Fibroblast of the conjunctiva (primary cell): ENCODE measurements at regions not wholly inside any gene's neighbourhood (a gene's known extent, or its start where the extent isn't known, plus 50 kb on each side); places are given as distances from the start of the nearest gene placed in this dataset.
A peak's percentile ranks its signal among the peaks of the same experiment; 100 is the strongest.

Experiments used
- DNase-seq: peaks from one replicate; pipeline ENCODE4 v3.0.0-alpha.2; 2010; ENCODE audit warnings: low read depth

DNA sequence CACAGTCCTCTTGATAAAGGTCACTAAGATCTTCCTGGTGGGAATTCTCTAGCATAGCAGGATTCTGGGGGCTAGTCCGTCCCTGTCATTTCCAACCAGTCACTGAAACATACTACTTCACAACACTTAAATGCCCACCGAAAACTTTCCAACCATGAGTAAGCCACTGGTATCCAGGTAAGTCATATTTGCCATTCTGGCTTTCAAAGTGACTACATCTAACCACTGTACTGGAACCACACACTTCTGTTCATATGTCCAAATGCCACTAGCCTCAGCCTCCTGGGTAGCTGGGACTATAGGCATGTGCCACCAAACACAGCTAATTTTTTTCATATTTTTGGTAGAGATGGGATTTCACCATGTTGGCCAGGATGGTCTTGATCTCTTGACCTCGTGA, 64.3 kb upstream of the VANGL1 start:
- no peak for DNase-seq

DNA sequence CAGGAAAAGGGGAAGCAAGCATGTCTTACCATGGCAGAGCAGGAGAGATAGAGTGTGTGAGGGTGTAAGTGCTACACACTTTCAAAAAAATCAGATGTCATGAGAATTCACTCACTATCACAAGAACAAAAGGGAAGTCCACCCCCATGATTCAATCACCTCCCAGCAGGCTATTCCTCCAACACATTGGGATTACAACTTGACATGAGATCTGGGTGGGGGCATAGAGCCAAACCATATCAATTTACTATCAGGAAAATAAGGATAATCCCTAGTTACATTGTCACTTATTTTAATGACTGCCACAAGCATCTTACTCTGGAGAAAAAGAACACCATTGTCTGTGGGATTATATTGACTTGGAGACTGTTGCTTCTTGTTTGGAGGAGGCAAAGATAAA, 66.1 kb upstream of the VANGL1 start:
- DNase-seq: no peak

DNA sequence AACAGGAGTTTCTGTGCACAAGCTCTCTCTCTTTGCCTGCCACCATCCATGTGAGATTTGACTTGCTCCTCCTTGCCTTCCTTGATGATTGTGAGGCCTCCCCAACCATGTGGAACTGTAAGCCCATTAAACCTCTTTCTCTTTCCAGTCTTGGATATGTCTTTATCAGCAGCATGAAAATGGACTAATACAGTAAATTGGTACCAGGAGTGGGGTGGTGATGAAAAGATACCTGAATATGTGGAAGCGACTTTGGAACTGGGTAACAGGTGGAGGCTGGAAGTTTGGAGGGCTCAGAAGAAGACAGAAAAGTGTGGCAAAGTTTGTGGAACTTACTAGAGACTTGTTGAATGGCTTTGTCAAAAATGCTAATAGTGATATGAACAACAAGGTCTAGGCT, 69.1 kb upstream of the VANGL1 start:
- DNase-seq: no peak

DNA sequence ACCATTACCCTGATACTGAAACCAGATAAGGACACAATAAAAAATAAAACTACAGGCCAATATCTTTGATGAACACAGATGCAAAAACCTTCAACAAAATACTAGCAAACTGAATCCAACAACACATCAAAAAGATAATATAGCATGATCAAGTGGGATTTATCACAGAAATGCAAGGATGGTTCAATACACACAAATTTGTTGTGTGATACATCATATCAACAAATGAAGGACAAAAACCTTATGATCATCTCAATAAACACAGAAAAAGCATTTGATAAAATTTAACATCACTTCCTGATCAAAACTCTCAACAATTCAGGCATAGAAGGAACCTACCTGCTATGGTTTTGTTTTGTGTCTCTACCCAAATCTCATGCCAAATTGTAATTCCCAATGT, 74.3 kb upstream of the VANGL1 start:
- DNase-seq: no peak

DNA sequence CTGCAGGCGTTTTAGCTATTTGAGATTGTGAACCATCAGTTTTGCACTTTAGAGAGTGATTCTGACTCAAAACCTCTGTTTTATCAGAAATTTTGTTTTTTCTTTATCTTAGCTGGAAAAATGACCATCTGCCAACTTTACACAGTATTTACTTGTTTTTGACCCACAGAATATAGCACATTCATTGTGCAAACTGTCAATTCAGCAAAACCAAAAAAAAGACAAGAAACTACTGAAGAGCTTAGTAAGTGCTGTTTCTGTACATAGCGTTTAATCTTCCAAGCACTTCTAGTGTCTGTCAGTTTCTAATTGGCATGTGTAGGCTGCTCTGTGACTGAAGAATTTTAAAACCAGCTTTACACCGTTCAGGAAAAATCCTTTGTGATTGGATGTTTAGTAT, 76.0 kb upstream of the VANGL1 start:
- no peak for DNase-seq

DNA sequence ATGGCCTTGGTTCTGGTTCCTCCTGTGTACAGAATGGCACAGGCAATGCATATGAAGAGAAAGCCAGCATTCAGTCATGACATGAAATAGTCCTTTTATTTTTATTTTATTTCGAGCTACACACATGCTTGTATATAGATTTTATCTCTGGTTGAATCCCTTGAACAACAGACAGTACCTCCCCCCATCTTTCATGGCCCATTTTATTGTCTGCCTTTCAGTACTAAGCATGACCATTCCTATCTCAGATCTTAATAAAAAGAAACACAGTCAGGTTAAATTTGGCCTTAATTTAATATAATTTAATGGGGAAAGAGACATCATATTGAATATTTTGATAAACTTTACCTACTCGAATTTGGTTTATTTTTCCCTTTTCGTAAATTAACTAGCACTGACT, 76.4 kb upstream of the VANGL1 start:
- DNase-seq: no peak

DNA sequence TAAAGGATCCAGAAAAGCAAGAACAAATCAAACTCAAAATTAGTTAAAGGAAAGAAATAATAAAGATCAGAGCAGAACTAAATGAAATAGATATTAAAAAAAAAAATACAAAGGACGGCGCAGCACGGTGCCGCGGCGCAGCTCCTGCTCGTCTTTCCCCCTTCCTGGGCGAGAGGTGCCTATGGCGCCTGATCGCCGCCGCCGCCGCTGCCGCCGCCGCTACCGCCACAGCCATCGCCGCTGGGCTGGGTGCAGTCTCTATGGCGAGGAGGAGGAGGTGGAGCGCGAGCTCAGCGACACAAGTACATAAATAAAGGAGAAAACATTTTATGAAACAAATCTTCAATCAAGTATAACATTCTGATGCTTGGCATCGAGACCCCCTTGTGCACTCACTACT, 77.6 kb upstream of the VANGL1 start:
- DNase-seq: no peak

DNA sequence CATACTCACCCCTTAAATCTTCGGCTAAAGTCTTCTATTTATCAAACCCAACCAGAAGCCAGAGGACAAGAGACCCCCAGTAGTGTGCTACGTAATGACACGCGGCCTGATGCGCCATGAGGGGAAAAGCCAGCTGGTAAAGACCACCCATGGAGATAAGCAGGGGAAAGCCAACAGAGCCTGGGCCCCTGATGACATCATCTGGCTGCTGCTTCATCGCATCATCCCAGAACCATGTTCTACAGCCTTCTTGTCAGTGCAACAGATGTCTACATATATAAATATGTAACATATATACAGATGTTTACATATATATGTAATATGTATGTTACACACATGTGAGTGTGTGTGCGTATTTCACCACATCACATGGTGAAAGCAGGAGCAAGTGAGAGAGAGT, 81.7 kb upstream of the VANGL1 start:
- no peak for DNase-seq

DNA sequence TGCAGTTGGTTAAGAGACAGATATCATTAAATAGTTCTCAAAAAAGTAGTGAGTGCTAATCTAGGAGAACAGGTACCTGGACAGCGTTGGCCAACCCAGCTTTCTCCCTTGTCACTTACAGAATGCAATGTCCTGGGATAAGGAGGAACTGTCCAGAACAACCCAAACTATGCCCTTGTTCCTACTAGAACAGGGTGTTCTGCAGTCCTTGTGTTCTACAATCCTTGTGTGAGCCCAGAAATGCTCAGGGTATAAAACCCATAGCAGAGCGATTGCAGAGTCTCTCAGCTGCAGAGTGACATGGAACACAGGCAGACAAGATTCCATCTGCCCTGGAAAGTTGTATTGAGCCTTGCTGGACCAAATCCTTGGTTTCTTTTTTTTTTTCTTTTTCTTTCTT, 83.5 kb upstream of the VANGL1 start:
- DNase-seq: no peak

DNA sequence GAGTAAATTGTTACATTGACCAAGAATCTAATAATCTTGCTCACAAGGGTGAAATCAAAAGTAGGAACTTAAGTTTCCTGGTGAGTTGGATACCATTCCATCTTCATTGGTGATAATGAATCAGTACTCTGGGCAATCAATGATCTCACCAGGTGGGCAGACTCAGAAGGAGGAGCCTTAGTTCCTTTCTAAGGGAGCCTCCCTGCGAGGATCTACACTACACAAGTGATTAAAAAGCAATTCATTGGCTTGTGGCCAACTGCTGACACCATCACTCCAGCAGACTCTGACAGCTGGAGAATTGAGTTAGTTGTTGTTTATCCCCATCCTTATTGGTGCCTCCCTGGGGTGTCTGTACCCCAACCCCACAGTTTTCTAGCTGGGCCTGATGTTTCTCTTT, 84.1 kb upstream of the VANGL1 start:
- DNase-seq: no peak

DNA sequence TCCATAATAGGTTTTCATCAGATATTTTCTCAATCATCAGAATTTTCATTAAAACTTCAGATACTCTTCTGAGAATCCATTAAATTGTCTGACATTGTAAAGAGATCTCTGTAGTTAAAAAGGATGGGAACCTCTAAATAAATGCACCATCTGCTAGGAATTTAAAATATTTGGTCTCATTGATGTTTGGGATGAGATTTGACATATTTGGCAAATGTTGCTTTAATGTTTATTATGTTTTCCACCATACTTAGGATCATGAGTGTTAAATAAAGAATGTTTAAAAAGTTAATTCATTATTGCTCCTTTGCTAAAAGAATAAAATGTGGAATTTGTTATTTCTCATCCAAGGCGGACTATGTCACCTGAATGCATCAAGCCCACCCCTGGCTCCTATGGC, 85.5 kb upstream of the VANGL1 start:
- no peak for DNase-seq

DNA sequence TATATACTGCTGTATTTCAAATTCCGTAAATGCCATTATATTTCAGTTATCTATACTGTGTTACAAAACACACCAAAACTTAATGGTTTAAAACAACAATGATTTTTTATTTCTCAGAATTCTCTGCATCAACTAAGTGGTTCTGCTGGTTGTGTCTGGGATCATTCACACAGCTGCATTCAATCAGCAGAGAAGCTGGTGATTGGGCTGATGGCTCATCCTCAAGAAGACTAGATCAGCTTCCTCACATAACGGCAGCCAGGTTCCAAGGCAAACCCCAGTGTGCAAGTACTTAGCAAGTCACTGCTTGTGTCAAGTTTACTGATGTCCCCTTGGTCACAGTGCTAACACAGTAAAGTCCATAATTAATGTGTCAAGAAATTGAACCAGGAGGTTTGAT, 86.3 kb upstream of the VANGL1 start:
- peak; percentile 13 for DNase-seq

DNA sequence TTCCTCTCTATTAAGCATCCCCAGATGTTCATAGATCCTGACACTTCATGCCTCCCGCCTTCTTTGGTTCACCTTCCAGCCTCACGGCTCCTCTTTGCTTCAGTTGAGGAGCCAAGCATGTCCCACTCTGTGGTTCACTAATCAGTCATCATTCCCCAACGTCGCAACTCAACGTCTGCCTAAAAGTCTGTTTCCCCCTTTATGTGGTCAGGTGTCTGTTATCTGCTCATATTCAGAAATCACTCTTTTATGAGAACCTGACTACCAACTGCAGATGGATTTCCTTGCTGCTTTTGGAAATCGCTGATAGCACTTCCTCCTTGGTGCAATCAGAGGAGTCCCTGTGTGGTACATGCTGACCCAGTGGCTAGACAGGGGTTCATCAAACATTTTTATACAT, 94.1 kb upstream of the VANGL1 start:
- DNase-seq: no peak

DNA sequence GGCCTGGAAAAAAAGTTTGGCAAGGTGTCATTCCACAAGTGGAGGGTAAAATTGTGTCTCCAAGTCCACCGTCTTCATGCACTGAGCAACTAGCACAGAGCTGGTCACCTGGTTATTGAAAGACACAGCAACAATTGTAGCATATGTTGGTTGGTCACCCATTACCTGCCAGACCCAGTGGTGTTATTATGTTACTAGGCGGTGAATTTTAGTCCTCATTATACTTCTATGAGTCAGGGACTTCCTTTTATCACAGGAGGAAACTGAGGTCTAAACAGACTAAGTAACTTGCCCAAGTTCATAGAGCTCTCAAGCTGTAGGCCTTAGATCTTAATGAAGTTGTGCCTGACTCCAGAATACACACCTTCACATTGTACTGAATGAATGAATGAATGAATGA, 94.9 kb upstream of the VANGL1 start:
- no peak for DNase-seq

DNA sequence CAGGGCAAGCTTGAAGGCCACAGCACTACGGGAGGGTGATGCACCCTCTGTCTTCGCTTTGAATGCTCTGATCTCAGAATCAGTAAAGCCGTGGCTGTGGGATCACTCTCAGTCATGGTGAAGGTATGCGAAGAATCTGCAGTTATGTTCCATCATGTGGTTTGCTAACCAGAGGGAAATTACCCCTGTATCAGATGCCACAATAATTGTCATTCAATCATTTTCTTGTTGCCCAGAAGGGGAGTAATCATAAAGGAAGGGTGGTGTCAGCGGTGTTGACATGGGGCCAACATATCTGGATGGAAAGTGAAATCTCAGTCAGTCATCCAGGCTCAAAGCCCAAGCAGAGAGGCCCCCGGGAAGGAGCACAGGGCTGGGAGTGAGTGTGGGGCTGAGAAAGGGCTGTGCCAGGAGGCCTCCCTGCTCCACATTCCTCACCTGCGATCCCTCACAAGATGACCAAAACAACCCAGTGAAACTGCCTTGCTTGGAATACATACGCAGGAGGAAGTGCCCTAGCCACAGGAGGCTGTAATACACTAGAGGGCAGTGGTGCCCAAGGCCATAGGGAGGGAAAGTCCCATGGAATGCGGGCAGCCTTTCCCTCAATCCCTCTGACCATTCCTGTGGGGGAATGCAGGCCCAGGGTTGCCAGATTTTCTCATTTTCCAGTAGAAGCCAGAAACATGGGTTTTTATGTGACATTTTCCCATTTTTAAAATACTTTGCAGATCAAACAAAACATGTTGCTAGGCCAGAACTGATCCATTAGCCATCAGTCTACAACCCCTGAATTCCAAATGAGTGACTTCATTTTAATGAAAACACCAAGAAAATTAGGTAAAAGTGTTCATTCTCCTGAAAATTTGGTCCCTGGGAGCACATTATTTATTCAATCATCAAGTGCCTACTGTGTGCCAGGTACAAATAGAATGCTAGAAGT, 95.7 kb upstream of the VANGL1 start:
- DNase-seq: peak; percentile 78

DNA sequence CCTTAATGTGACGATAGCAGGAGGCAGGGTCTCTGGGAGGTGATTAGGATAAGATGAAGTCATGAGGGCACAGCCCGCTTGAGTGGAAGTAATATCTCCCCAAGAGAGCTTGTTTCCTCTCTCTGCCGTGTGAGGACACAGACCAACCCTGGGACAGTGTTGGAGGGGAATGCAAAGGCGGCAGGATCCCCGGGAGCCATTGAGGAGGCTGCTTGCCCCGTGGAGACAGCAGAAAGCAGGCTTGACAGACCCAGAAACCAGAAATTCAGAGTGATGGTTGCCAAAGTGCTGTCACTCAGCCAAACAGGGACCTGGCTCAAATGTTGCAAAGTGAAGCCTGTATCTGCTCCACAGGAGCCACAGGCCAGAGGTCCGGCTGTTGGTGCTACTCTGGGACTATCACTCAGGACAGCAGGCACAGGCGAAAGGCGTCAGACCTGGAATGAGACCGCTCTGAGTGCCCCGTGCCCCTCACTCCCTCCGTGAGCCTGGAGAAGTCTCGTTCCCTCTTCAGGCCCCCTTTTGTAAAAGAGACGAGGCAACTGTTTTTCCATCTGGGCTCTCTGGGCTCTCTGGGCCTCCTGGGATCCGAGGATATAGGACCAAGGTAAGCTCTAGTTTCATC, 96.6 kb upstream of the VANGL1 start:
- no peak for DNase-seq

DNA sequence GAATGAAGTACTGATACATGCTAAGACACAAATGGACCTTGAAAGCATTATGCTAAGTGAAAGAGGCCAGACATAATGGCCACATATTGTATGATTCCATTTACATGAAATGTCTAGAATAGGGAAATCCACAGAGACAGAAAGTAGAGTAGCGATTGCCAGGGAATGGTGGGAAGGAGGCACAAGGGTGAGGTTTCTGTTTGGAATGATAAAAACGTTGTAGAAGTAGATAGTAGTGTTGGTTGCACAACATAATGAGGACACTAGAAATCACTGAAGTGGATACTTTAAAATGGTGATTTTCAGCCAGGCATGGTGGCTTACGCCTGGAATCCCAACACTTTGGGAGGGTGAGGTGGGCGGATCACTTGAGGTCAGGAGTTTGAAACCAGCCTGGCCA, 97.6 kb upstream of the VANGL1 start:
- DNase-seq: no peak

DNA sequence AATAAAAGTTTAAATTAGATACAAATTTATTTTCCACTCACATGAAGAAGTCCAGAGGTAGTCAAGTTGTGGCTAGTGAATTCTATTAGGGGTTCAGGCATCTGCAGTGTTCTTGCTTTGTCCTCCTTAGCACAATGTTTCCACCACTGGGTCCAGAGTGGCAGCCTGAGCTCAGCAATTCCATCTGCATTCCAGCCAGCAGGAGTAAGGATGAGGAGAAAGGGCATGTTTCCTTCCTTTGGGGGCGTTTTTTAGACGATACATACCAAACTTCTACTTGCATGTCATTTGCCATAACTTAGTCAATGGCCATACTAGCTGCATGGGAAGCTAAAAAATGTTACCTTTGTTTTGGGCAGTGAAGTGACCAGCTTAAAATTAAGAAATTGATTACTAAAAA, 98.5 kb upstream of the VANGL1 start:
- no peak for DNase-seq

DNA sequence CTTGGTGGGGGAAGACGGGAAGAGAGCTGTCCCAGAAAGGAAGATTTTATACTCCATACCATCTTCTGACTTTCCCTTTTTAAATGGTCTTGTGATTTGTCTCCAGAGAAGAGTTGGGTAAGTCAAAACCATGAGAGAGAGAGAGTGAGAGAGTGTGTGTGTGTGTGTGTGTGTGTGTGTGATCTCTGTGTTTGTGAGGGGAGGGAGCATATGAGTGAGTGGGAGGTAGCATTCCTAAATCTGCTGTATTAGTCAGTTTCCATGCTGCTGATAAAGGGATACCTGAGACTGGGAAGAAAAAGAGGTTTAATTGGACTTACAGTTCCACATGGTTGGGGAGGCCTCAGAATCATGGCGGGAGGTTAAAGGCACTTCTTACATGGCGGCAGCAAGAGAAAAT, 102.0 kb upstream of the VANGL1 start:
- DNase-seq: no peak

DNA sequence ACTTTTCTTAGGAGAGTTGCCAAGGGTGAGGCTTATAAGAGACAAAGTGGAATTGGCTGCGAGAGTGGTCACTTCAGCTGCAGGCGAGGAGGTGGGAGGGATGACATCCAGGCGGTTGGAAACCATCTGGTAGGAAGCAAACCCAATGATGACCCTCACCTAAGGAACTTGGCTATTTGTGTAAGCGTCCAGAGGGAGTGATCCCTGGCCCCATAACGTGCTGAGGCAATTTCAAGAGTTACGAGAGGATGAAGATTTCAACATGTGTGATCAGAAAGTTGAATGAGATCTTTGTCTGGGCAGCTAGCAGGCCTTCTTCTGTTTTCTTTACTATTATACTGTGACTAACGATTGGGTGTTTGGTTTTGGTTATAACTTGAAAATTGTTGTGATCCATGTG, 102.7 kb upstream of the VANGL1 start:
- DNase-seq: peak; percentile 42

DNA sequence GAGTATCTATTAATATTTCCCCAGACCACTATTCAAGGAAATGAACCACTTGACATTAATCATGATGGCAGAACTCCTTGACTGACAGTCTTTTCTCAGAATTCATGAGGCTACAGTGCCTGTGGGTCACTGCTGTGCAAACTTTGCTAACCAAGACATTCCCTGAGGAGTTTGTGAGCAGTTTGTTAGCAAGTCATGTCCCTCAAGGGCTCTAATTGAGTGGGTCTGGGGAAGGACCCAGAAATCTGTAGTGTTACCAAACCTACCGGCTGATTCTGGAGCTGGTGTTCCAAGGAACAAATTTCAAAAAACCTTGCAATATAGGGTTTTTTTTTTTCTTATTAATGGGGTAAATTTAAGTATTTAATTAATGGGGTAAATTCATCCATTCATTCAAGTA, 103.2 kb upstream of the VANGL1 start:
- DNase-seq: no peak

DNA sequence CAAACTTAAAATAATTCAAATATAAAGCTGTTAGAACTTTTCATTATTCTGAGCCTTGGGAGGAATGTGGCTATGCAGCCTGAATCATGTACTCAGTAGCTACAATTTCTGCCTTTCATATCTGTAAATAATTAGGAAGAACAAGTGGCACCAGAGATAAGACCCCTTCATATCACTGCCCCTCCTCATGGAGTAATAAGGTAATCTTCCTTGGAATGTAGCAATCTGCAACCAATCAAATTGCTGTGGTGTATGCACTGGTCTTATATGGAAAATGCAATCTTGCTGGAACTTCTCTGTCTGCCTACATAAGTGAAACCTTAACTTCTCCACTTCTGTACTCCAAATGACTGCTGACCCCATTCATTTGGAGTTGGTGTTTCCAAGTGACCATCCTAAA, 104.4 kb upstream of the VANGL1 start:
- DNase-seq: no peak

DNA sequence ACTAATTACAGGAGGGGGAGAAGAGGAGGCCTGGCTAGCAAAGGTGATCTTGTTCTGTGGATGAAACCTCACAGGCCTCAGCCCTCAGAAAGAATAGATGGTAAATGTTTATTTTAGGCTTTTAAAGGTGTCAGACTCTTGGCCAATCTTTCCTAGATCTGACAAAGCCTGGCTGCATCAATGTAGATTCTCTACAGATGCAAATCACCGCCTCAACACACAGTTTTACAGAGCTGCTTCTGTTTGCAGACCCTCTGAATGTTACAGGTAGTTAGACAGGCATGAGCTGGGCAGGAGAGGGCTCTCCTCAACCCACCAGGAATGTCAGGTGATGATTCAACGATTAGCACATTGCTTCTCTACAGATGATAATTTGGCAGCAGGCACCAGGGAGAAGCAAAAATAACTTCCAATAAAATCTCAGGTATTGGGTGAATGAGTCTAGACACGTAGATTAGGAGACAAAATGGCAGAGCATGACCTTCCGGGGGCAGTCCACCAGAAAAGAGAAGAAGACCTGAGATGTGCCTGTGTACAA, 105.4 kb upstream of the VANGL1 start:
- no peak for DNase-seq

DNA sequence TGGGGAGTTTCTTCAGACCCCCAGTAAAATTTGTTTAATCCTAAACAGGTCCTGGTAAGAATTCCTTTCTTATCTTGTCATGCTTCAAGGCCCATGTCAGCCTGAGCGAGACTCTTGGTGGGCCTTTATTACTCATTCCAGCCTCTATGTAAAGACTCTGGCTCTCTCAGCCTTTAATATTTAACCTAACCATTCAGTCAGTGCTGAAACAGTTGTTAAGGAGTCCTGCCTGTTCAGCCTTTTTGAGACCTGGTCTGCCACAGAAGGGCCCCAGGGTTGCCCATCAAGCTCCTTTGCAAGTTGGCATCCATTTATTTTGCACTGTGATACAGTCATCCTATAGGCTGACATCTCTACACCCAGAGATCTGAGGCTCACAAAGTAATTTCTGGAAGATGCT, 107.7 kb upstream of the VANGL1 start:
- DNase-seq: no peak
